Stimulated activated CD8-positive, alpha-beta memory T cell treated with anti-CD3 and anti-CD28 coated beads, Interleukin-15, amount 100 ng/mL, for 24 hours (primary cell): ENCODE measurements at regions not wholly inside any gene's neighbourhood (a gene's known extent, or its start where the extent isn't known, plus 50 kb on each side); places are given as distances from the start of the nearest gene placed in this dataset.
"Not testable (repeated sequence)": the region's sequence is repeated elsewhere in the genome, so short reads cannot be mapped to it uniquely, and the experiment has no call there.

Experiments used
- DNase-seq: peaks from one replicate; pipeline ENCODE4 v3.0.0-alpha.2; 2020; ENCODE audit warnings: low read depth

DNA sequence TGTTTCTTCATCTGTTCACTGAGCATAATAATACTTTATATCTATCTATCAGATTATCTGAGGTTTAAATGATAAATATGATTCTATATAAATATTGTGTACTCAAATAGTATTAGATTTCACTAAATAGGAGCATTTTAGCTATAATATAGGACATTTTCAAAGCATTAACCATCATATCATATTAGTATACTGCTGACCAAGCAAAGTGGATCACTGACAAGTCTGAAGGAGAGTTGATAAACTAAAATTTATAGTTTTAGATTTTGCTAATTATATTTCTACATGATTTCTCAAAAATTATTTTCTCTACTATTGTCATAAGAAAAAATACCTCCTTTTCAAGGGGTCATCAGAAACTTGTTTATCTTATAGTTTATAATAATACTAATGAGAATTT lies 937.8 kb upstream of the LRATD1 start:
- no peak for DNase-seq

DNA sequence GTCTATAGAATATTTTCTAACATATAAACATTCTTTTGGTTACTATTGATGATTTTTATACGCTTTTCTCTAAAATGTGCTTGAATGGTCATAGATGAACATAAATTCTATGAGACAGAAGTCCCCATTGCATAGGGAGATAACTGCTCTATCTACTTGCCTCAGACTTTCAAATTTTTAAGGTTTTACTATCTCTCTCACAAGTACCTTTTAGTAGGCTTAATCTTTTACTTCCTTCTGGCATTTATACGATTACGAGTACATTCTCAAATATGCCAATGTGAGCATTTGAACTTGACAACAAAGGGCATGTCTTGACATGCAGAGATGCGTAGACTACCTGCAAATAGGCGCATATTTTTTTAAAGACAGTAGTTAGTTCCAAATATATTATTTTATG lies 935.9 kb upstream of the LRATD1 start:
- DNase-seq, result no peak

DNA sequence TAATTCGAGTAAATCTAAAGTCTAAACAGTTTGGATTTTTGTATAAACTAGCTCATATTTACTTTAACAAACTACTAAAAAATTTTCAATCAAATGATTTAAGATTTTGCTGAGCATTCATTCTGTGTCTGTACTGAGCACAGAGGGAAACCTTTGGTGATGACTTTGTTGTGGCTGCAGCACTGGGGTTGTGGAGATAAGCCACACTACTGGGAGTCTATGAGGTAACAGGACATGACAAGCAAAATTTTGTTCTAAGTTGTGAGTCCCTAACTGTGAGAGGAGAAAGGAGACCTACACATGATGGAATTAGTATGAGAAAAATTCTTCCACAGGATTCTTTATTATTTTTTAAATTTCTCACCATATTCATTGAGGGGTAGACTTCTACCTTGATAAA lies 933.7 kb upstream of the LRATD1 start:
- no peak for DNase-seq

DNA sequence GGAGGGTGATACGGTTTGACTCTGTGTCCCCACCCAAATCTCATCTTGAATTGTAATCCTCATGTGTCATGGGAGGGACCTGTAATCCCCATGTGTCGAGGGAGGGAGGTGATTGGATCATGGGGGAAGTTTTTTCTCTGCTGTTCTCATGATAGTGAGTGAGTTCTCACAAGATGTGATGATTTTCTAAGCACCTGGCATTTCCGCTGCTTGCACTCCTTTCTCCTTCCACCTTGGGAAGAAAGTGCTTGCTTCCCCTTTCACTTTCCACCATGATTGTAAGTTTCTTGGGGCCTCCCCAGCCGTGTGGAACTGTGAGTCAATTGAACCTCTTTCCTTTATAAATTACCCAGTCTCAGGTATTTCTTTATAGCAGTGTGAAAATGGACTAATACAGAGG lies 932.6 kb upstream of the LRATD1 start:
- not testable (repeated sequence) for DNase-seq

DNA sequence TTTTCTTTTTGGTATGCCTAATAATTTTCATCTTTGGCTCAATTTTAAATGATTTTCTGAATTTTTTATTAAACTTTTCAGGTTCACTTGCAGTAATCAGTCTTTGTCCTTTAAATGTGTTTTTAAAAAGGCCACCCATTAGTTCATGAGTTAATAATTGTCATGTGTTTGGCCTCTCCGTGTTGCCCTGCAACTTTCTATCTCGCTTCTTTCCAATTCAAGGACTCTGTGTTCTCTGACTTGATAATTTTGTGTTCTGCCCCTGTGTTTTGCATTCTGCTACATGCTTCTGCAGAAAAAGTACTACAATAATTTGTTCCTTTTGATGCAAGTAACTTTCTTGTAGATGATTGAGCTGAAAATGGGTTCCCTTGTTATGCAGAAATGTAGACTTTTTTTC lies 921.4 kb upstream of the LRATD1 start:
- DNase-seq, result no peak

DNA sequence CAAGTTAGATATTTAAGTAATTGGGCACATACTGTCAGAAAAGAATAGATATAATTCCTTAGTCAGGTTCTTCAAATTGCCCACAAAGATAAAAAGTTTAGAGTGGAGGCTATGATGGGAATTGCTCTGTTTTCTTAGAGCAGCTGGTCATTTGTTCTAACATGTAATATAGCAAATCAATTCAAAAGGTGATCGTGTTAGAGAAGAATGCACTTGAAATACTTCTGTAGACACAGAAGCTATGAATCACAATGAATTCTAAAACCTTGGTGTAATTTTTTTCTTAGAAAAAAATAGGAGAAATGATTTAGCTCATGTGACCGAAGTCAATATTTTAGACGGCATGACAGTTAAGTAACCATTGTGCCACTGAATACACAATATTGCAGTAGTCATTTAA lies 918.1 kb upstream of the LRATD1 start:
- DNase-seq, result no peak

DNA sequence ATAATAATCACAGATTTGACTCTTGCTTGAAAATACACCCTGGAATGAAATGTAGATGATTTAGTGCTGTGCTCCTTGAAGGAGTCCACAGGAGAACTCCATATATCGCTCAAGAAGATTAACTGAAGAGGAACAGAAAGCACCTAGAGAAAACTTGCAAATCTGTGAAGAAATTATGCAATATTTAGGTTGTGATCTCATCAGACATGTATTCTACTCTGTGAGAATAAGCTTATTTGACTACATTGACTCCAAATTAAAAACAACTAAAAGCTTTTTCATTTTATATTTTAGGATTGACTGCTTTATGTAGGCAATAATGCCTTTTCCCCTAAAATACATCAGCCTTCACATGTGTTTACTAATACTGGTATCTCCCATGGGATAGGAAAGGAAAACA lies 906.6 kb upstream of the LRATD1 start:
- DNase-seq, result no peak

DNA sequence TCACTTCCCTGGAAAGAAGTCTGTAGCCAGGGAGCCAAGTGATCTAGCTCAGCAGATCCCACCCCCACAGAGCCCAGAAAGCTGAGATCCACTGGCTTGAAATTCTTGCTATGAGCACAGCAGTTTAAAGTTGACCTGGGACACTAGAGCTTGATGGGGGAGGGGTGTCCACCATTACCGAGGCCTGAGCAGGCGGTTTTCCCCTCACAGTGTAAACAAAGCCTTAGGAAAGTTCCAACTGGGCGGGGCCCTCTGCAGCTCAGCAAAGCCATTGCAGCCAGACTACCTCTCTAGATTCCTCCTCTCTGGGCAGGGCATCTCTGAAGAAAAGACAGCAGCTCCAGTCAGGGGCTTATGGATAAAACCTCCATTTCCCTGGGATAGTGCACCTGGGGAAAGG lies 887.2 kb upstream of the LRATD1 start:
- DNase-seq, result no peak

DNA sequence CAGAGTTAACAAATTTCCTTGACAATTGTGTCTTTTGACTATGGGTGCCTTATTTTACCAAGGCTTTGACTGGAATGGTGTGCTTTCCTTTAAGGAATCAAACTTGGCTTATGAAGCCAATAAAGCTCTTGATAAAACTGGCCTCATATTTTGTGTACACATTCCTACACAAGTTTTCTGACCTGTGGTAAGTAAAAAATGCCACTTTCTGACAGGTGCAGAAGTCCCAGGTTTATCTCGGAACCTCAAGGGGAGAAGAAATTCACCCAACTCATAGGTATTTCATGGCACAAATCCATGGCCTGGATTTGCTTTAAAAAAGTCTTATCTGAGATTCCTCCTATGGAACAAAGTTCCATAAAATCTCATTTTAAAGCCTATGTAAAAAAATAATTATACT lies 880.6 kb upstream of the LRATD1 start:
- DNase-seq, result no peak

DNA sequence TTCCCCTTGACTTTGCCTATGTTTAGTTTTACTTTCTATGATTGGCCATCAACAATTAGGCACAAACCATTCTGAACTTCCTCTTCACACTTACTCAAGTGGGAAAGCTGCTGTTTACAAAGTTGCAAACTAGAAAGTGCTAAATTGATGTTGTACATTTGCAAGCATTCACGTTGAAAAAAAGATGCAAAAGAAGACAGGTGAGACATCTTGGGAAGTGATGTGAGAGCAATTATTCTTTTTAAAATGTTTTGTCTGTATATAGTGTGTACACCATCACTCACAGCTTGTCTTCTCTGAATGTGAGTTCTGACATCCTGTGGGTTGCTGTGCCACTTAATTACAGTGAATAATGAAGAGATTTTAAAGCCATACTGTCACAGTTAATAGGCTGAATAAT lies 874.1 kb upstream of the LRATD1 start:
- no peak for DNase-seq

DNA sequence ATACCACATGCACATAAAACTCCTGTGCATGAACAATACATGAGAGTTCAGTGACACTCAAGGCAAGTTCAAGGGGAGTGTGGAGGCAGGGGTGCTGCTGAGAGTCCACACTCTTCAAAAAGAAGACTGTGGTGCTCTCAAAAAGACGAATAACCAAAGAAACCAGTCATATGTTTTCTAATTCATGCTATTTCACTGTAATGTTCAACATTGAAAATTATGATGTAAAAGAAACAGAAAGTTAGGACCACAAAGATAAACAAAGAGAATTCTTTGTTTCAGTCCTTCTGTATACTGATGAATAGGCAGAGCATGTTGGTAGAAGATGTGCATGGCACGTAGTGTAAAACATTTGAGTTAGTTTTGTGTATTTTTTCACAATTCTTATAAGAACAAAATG lies 864.2 kb upstream of the LRATD1 start:
- no peak for DNase-seq

DNA sequence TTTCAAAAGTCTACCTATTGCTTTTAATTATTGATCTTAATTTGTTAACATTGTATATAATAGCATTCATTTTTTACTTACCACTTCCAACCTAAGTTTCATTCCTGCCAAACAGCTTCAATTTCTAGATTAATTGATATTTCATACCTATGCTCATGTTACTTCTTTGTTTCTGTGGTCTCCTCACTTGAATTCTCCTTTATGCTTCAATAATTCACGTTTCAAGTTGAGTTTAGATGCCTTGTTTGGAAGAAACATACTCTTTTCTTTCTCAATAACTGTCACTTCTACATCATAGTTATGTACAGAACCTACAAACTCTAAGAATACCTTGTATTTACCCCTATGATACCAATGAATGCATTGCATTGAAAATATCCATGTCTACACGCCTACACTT lies 862.2 kb upstream of the LRATD1 start:
- DNase-seq, result no peak

DNA sequence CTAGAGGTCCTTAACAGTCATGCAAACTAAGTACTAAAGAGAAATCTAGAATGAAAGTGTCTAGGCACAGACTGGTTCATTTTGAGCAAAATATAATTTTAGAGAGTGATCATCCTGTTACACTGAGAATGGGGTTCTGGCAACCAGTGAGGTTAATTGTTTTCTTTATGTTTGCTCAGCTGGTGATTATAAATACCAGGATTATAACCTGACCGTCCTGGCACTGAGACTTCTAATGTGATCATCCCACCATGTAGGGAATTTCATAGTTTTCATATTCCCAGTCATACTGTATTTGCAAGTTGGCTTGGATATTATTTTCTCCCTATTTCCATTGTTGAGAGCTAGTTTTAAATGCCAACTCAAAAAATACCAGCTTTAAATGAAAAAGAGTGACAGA lies 852.5 kb upstream of the LRATD1 start:
- DNase-seq, result no peak

DNA sequence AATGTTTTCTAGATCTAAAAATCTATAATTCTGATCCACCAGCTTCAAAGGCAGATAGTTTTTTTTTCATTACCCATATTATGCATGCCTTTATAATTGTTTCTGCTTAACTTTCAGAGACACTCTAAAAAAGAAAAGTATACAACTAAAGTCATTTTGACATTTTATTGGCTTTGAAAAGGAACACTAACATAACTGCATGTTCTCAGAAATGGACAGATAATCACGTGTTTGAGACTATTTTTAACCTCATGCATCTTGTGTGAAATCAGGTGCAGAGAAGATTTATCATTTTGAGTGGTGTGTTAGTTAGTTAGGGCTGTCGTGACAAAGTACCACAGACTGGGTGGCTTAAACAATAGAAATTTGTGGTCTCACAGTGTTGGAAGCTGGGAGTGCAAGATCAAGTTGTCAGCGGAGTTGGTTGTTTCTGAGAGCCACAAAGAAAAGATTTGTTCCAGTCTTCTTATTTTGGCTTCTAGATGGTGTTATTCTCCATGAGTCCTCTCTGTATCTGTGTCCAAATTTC lies 841.4 kb upstream of the LRATD1 start:
- DNase-seq, result no peak

DNA sequence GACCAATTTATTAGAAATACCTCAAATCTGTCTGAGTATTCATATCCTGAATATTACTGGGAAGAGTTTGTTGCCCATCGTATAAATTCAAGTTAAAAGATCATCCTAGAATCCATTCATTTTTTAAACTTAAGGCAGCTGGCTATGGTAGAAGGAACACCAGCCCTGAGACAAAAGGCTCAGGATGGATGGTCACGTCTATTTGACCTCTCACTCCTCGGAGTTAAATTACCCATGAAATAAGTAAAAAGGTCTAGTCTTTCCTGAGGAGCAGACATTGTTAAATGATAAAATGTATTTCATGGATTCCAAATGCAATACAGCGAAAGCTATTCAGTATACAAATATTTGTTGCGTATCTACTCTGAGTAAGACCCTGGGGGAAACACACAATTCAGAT lies 826.0 kb upstream of the LRATD1 start:
- no peak for DNase-seq

DNA sequence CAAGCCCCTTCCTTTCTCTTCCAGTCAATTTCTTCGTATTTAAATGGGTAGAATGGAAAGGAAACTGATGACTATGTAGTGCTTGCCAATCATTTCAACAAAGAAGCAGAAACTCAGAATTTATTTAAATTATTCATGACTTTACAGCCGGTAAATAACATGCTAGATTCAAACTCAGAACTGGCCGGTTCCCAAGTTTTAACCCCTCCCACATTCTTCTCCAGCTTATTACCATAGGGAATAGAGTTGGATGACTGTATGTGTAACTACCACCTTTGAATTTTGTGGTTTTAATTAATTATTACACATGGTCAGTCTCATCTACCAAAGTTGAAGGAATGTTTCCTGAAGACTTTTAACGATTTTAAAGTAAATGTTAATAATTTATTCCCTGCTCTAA lies 819.3 kb upstream of the LRATD1 start:
- no peak for DNase-seq

DNA sequence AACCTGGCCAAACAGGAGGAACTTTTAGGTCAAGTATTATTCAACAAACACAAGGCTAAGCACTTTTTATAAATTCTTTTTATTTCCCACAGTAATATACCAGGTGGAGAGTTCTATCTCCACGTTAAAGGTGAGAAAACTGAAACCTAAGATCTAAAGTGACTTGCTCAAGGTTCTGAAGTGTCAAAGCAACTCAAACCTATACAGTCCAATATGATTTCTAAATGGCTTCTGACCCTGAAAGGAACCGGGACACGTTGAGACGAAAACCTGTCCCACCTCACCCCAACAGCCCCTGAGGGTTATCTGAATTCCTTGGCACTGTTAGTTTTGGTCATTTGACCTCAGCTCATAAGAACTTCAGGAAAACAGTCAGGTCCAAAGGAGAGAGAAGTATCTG lies 814.5 kb upstream of the LRATD1 start:
- no peak for DNase-seq

DNA sequence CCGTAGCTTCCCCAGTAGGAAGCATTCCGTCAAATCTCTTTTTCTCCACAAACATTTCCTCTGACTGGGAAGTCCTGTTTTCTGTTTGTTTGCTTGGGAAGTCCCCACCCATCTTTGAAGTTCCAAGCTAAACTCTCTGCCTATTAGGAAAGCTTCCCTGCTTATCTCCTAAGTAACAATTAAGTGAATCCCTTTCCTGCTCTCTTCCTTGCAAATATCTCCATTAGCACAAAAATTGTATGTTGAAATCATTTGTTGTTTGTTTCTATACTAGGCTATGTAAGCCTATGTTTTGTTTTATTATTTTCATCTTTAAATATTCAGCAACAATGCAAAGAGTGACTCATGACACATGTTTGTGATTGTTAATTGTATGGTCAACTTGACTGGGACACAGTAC lies 812.6 kb upstream of the LRATD1 start:
- no peak for DNase-seq

DNA sequence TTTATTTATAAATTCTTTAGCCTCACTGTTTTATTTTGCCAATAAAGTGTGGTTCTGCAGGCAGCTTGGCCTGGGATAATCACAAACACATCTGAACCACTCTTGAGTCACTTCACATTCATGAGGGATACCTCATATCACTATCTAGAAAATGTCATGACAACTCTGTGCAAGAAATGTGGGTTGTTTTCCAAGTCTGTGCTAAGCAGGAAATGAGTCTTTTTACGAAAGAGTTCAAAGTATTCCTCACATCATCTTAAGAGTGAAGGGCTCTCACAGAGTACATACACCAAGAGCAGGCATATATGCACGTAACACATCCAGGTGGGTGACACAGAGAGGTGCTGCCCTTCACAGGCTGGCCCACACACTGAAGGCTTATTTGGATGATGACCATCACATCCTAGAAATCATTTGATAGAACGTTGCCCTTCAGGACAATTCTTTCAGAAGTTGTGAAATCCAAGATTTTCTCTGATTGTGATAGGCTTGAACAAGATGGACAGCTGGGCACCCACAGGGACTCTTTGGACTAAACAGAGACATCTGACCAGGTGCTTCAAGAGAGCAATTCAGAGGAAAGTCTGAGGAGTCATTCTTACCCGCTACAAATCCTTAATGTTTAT lies 811.1 kb upstream of the LRATD1 start:
- DNase-seq, result no peak

DNA sequence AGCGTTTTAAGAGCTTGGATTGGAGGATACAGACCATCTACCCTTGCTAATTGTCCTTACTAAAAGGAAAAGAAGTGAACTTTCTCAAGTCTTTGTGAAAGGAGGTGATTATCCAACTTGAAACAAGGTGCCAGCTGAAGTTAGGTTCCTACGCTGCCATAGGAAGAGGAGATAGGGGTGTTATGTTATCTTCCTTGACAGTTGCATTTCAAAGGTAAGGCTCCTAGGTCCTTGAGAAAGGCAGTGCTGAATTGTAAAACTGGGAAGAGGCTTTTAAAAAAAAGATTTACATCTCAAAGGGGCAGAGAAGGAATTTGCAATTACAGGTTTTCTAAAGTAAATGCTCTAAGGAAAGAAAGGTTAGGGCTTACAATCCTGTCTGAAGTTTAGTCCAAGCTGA lies 810.2 kb upstream of the LRATD1 start:
- DNase-seq, result no peak

DNA sequence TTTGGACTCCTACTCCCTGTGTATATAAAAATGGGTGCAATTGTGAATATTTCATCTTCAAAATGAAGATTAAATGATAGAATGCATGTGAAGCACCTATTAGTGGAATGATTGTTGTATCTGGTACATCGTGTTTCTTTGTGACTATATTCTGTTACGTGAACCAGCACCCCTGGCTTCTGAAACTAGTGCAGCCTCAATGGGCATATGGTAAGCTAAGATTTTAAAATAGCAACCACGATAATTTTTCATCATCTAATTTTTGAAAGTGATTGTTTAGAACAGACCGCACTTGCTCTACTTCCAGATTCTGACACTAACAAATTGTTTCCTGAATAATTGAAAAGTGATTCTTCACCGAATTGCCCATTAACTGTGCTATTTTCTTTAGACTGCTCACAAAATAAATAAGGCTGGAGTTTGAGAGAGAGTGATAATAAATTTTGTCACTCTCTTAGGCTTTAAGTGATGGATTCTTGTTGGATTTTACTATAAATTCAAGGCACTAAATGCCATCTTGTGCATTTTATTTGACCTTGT lies 806.1 kb upstream of the LRATD1 start:
- no peak for DNase-seq

DNA sequence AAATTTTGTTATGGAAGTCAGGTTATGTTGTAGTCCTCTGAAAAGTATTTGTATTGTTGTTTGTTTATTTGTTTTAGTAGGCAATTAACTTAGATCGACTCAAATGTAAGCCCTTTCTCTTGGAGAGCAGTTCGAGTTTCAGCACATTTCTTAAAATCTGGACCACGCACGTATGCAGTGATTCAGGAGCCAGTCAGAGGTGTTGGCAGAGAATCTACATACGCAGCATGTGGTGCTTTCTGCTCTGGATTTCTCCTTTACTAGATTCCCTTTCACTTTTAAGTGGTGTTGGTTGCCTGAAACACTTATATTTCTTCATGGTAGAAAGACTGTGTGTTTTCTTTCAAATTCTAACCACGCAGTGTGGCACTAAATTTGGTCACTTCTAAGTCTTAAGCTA lies 773.9 kb upstream of the LRATD1 start:
- DNase-seq, result no peak

DNA sequence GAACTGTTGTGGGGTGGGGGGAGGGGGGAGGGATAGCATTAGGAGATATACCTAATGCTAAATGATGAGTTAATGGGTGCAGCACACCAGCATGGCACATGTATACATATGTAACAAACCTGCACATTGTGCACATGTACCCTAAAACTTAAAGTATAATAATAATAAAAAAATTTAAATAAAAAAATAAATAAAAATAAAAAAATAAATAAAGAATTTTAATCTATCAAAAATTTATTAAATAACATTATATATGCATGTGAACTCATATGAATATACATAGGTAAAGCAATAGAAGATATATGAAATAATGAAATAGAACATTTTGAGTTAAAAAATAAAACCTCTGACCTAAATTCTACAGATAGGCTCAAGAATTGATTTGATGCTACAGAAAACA lies 764.2 kb upstream of the LRATD1 start:
- not testable (repeated sequence) for DNase-seq

DNA sequence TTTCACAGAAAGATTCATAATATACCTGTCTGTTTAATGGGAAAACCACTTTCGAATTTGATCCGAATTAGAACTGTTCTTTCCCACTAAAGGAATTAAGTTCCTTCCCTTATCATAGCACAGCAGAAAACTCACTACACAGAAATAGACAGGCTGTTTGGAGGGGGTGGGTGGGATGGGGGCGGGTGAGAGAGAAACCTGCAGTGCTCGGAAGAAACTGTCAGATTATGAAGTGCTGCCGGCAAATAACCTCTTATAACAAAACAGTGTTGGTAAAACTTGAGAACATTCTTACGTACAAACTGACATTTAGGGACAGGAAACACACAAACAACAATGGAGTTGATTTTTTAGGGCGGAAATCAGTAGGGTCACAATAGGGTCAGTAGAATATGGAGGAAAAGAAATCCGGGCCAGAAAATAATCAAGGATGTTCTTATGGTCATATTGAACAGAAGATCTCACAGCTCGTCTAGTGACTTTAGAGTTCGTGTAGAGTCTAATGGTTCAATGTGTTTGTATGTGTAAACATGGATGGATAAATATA lies 756.0 kb upstream of the LRATD1 start:
- DNase-seq, result no peak
